ENCODE measurements at regions not wholly inside any gene's neighbourhood (a gene's known extent, or its start where the extent isn't known, plus 50 kb on each side); places are given as distances from the start of the nearest gene placed in this dataset.
"Not testable (repeated sequence)": the region's sequence is repeated elsewhere in the genome, so short reads cannot be mapped to it uniquely, and the experiment has no call there.

GRCh38 chr20:23147964-23148730 lies 62.0 kb upstream of the CD93 start:
- no peak for DNase-seq

GRCh38 chr20:23147647-23147963 lies 61.5 kb upstream of the CD93 start:
- DNase-seq, result no peak

- no peak for DNase-seq
Measured at GRCh38 chr20:23146857-23147637, 60.9 kb upstream of the CD93 start.

GRCh38 chr20:23146181-23146580 lies 60.1 kb upstream of the CD93 start:
- DNase-seq, result no peak

- no peak for DNase-seq
Measured at GRCh38 chr20:23145281-23145700, 59.2 kb upstream of the CD93 start.

GRCh38 chr20:23144856-23145255 lies 58.7 kb upstream of the CD93 start:
- no peak for DNase-seq

GRCh38 chr20:23143986-23144690 lies 58.0 kb upstream of the CD93 start:
- no peak for DNase-seq

- no peak for DNase-seq
Measured at GRCh38 chr20:23143098-23143497, 57.0 kb upstream of the CD93 start.

GRCh38 chr20:23142162-23143050 lies 56.3 kb upstream of the CD93 start:
- no peak for DNase-seq

- DNase-seq, result no peak
Measured at GRCh38 chr20:23141450-23142161, 55.5 kb upstream of the CD93 start.

- DNase-seq, result no peak
Measured at GRCh38 chr20:23140991-23141390, 54.9 kb upstream of the CD93 start.

- not testable (repeated sequence) for DNase-seq
Measured at GRCh38 chr20:23139984-23140383, 53.9 kb upstream of the CD93 start.

- peak; percentile 19 for DNase-seq
Measured at GRCh38 chr20:23139524-23139923, 53.4 kb upstream of the CD93 start.

GRCh38 chr20:23138682-23139081 lies 52.6 kb upstream of the CD93 start:
- no peak for DNase-seq

- no peak for DNase-seq
Measured at GRCh38 chr20:23138226-23138625, 52.1 kb upstream of the CD93 start.

- DNase-seq, result no peak
Measured at GRCh38 chr20:23136893-23137745, 51.0 kb upstream of the CD93 start.

- no peak for DNase-seq
Measured at GRCh38 chr20:23135449-23136420, 49.6 kb upstream of the CD93 start.
